GM21381 (cell line): ENCODE measurements at regions not wholly inside any gene's neighbourhood (a gene's known extent, or its start where the extent isn't known, plus 50 kb on each side); places are given as distances from the start of the nearest gene placed in this dataset.

Source experiments
- ATAC-seq: cut with Tn5 transposase; IDR thresholded peaks from one replicate; pipeline ENCODE4 v1.9.1; 2021; ENCODE audit warnings: mild to moderate bottlenecking, moderate library complexity; ENCODE audit not compliant: unreplicated experiment

GRCh38 chr5:164359260-164360255, 854.1 kb downstream of the MAT2B start:
- ATAC-seq, result no peak

DNA sequence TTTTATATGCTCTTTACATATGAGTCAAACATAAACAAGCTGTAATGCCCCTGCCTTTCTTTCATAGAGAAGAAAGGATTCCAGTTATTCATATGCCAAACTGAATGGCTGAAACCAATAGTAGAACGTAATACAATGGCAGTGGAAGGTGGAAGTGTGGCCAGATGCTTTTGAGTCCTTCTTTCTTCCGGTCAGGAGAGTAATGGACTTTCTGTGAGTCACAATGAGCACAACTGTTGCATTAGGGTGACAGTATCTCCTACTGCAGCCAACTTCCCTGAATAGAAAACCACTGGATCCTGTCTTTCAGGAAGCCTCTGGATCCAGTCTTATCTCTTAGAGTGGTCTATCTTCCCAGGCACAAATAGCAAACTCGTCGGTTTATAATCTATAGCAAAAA, 855.2 kb downstream of the MAT2B start:
- ATAC-seq, result no peak

DNA sequence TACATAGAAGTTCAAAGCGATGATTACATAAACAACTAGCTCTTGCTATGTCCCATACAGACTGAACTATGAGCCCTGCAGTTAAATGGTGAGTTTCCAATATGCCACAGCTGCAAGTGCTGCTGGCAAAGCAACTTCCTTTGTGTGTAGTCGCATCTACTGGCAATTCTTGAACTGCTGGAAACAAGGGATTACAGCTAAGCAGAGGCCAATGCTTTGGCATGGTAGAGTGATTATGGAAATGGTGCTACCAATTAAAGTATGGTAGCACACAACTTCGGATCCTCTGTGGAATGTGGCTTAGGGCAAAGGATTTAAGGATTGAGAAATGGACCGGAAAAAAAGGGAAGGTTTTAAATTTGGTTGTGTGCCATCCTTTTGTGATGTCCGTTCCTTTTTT, 856.6 kb downstream of the MAT2B start:
- no peak for ATAC-seq

GRCh38 chr5:164362835-164363234, 857.4 kb downstream of the MAT2B start:
- ATAC-seq, result no peak

- ATAC-seq, result no peak
These were observed 859.1 kb downstream of the MAT2B start for GRCh38 chr5:164364237-164365208.

DNA sequence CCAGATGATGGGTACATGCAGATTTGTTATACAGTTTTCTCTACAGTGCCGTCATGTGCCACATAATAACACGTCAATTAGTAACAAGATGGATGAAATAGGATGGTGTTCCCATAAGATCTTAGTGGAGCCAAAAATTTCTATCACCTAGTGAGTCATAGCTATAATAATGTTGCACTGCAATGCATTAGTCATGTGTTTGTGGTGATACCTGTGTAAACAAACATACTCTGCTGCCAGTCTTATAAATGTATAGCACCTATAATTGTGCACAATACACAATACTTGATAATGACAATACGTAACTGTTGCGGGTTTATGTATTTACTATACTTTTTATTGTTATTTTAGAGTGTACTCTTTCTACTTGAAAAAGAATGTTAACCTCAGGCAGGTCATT, 865.4 kb downstream of the MAT2B start:
- no peak for ATAC-seq

GRCh38 chr5:164372892-164373291, 867.5 kb downstream of the MAT2B start:
- no peak for ATAC-seq

GRCh38 chr5:164373876-164374275, 868.5 kb downstream of the MAT2B start:
- ATAC-seq, result no peak

- no peak for ATAC-seq
These were observed 869.6 kb downstream of the MAT2B start for GRCh38 chr5:164375051-164375450.

DNA sequence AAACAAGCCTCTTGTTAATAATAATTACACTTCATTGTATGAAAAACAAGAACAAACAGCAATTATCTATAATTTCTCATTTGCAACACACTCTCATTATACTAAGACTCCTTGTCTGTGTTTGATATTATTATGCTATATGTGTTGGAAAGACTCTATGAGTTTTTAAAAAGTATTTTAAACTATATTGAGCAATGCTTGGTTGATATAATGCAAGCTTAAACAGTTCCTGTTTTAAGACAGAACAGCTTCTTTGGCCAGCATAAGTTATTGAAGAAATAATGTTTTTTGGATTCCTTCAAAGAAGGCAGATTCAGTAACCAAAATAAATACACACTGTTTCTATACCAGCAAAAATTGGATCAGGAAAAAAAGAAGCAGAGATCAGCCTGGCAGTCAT, 871.4 kb downstream of the MAT2B start:
- no peak for ATAC-seq

GRCh38 chr5:164377746-164378145, 872.3 kb downstream of the MAT2B start:
- no peak for ATAC-seq

GRCh38 chr5:164383662-164384061, 878.2 kb downstream of the MAT2B start:
- ATAC-seq, result no peak

- ATAC-seq, result no peak
These were observed 887.1 kb downstream of the MAT2B start for GRCh38 chr5:164392531-164392930.

GRCh38 chr5:164394686-164395194, 889.3 kb downstream of the MAT2B start:
- ATAC-seq, result no peak

- ATAC-seq, result no peak
These were observed 907.1 kb downstream of the MAT2B start for GRCh38 chr5:164412531-164412930.

DNA sequence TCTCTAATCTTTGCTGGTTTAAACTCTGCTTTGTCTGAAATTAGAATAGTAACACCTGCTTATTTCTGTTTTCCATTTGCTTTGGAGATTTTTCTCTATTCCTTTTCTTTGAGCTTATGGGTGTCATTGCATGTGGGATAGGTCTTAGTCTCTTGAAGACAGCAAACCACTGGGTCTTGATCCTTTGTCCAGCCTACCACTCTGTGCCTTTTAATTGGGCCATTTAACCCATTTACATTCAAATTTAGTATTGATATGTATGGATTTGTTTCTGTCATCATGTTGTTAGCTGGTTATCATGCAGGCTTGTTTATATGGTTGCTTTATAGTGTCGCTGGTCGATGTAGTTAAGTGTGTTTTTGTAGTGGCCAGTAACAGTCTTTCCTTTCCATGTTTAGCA, 914.7 kb downstream of the MAT2B start:
- ATAC-seq, result no peak

DNA sequence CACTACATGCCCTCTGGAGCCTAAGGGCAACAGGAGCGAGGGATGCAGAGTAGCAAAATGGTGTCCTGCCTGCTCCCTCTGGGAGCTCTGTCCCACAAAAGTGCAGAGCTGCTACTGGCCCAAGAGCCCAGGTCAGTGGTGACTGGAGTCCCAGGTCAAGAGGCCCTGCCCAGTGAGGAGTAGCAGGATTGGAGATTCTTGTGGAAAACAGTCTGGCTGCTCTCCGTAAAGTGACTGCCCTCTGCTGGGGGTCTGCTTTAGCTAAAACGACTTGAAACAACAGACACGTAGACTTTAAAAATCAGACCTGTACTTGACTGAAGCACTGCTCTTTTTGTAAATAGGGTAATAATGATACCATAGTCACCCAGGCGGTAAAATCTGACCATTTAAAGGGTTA, 917.0 kb downstream of the MAT2B start:
- ATAC-seq, result no peak

DNA sequence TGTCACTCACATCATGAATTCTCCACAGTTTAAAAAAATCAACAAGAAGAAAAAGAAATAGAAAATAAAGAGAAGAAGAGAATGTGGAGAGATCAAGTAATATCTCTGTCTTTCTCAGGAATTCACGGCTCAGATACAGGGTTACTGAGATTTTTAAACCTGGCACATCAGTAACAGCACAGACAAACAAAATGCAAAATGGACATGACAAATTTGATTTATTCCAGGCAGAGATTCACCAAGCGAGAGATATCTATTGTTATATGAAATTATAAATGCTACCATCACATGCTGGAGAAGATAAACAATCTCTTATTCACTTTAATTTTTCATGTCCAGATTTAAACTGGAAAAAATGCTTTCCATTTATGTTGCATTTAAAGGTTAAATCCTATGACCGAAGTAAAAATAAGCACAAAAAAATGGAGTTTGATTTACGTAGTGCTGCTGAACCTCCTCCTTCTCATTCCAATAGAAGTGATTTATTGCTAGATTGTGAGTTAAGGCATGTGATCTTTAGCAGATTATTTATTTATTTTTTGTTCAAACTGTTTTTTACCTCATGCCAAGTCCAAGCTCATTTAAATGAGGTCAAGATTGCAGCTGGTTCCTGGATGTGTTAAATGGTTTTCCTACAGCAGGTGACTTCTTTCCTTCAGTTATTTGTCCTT, 926.4 kb downstream of the MAT2B start:
- no peak for ATAC-seq

DNA sequence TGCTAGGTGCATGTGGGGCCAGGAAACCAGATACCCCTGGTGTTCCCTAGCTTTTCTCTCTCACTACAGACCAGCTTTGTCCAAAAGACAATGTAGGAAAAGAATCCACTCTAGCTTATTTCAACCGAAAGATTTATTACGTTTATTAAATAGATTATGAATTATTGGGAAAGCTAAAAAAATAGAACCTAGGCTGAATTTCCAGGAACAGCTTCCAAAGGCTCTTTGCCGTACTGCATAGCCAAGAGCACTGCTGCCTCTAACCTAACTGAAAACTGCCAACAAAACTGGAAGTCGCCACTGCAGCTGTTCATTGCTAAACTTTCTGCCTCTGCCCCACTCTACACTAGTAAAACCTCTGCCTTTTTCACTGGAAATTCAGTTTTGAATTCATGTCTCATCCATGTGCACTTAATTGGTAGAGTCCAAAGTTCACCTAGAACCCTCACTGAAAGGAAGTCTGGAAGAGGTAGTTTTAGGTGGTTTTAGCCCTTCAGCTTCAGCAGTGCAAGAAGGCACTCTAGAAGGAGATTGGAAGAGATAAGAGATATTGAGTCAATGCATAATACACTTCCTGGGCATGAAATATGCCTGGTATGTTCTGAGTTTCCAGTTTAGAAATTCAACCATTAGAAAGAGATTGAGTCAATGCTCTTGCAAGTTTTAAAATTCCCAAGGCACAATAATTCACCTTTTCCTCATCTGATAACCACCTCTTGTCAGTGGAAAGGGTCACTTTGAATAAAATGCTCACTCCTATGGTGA, 927.9 kb downstream of the MAT2B start:
- ATAC-seq, result no peak

DNA sequence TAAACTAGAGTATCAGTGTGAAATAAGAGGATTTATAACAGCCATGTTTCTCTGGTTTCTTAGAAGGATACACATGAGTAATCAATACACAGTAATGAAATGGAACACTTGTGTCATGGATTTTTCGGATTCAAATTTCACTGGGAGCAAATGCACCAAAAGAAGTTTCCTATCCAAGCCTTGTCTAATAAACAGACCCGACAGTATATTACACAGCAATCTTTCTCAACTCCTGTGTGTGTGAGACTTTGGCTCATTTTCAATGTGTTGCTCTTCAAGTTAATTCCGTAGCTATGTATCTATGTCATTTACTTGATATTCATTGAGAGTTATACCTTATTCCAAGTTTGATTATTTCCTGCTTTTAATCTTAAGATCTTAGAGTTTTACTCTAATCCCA, 930.2 kb downstream of the MAT2B start:
- no peak for ATAC-seq
